Calu3 (cell line): ENCODE measurements at regions not wholly inside any gene's neighbourhood (a gene's known extent, or its start where the extent isn't known, plus 50 kb on each side); places are given as distances from the start of the nearest gene placed in this dataset.

Experiments used
- BruUV-seq: library from RNA; stranded (reverse); fragments of 400-500 nt; replicated peaks from 2 replicates; lab custom pipeline; 2021; lab: Mats Ljungman, UMichigan
- CTCF ChIA-PET: fragments of 300-600 bp; sonication (Branson Sonifier 250); formaldehyde crosslinking; loops from one replicate; lab custom pipeline; 2022; ENCODE audit warnings: antibody characterized with exemption; lab: Charles Lee
- DNase-seq: peaks from one replicate; pipeline ENCODE4 v3.0.0; 2022
- H3K27ac Mint-ChIP-seq: one replicate; pipeline ENCODE4 v1.8.0; 2022; ENCODE audit warnings: mixed read lengths; ENCODE audit not compliant: unreplicated experiment
- H3K27me3 Mint-ChIP-seq: one replicate; pipeline ENCODE4 v1.8.0; 2022; ENCODE audit warnings: mixed read lengths; ENCODE audit not compliant: unreplicated experiment
- H3K36me3 Mint-ChIP-seq: one replicate; pipeline ENCODE4 v1.8.0; 2022; ENCODE audit warnings: mild to moderate bottlenecking, moderate library complexity, mixed read lengths; ENCODE audit not compliant: insufficient read depth, unreplicated experiment
- H3K4me1 Mint-ChIP-seq: one replicate; pipeline ENCODE4 v1.8.0; 2022; ENCODE audit warnings: mild to moderate bottlenecking, low read depth, mixed read lengths; ENCODE audit not compliant: unreplicated experiment
- H3K4me3 Mint-ChIP-seq: one replicate; pipeline ENCODE4 v1.8.0; 2022; ENCODE audit warnings: mild to moderate bottlenecking, low read depth, moderate library complexity, mixed read lengths; ENCODE audit not compliant: unreplicated experiment
- H3K9me3 Mint-ChIP-seq: one replicate; pipeline ENCODE4 v1.8.0; 2022; ENCODE audit warnings: low read depth, mixed read lengths; ENCODE audit not compliant: unreplicated experiment
- CTCF ChIP-seq: fragments of 200-600 bp; IDR thresholded peaks from one replicate; pipeline ENCODE4 v1.8.0; 2022; ENCODE audit warnings: antibody characterized with exemption; ENCODE audit not compliant: unreplicated experiment
- intact Hi-C: fragments of 100-400 bp; cut with micrococcal nuclease; formaldehyde crosslinking; loops from one replicate; pipeline ENCODE4 v1.10.0; 2022; ENCODE audit not compliant: unreplicated experiment

GRCh38 chr6:109298605-109299264, 83.5 kb downstream of the CD164 start:
- BruUV-seq: no TSS peak
- no peak for DNase-seq
- Mint-ChIP-seq H3K4me1 (peaks cover 34% of the 10 kb centered on the region), H3K4me3 (no peak overlapping the region), H3K27me3 (no peaks in the 10 kb centered on the region), H3K36me3 (peaks cover 5% of the 10 kb centered on the region), H3K27ac (no peak overlapping the region), H3K9me3 (no peaks in the 10 kb centered on the region)
- CTCF ChIA-PET: no interaction called here
- TF ChIP-seq CTCF: no peak
- intact Hi-C loops: no loop called here

GRCh38 chr6:109297406-109298110, 84.7 kb downstream of the CD164 start:
- H3K4me3 Mint-ChIP-seq: no peak overlapping the region
- CTCF ChIA-PET: no interaction called here
- DNase-seq: no peak
- H3K9me3 Mint-ChIP-seq: no peaks in the 10 kb centered on the region
- H3K27me3 Mint-ChIP-seq: no peaks in the 10 kb centered on the region
- intact Hi-C loops: no loop called here
- H3K4me1 Mint-ChIP-seq: peaks cover 38% of the 10 kb centered on the region
- H3K36me3 Mint-ChIP-seq: peaks cover 6% of the 10 kb centered on the region
- TF ChIP-seq CTCF: no peak
- no TSS peak for BruUV-seq
- H3K27ac Mint-ChIP-seq: no peak overlapping the region

- no peak for TF ChIP-seq CTCF
- peaks cover 6% of the 10 kb centered on the region for H3K36me3 Mint-ChIP-seq
- peaks cover 44% of the 10 kb centered on the region for H3K4me1 Mint-ChIP-seq
- intact Hi-C loops: no loop called here
- DNase-seq: no peak
- H3K27me3 Mint-ChIP-seq: no peaks in the 10 kb centered on the region
- no peak overlapping the region for H3K27ac Mint-ChIP-seq
- CTCF ChIA-PET: interaction anchor here (1.0 kb wide), 1 partner anchor 100 kb away, joined by 3 read pairs; no protein-coding TSS in a partner anchor
- no TSS peak for BruUV-seq
- H3K9me3 Mint-ChIP-seq: no peaks in the 10 kb centered on the region
- no peak overlapping the region for H3K4me3 Mint-ChIP-seq
Measured at GRCh38 chr6:109296971-109297372, 85.3 kb downstream of the CD164 start.

GRCh38 chr6:109296452-109296851, 85.8 kb downstream of the CD164 start:
- BruUV-seq: no TSS peak
- no peaks in the 10 kb centered on the region for H3K9me3 Mint-ChIP-seq
- no peak for TF ChIP-seq CTCF
- no peak overlapping the region for H3K4me3 Mint-ChIP-seq
- no peak for DNase-seq
- CTCF ChIA-PET: interaction anchor here (0.5 to 1.1 kb wide), 5 partner anchors 25 to 1492 kb away, joined by 3 to 4 read pairs (median 3); no protein-coding TSS in a partner anchor
- H3K4me1 Mint-ChIP-seq: peaks cover 49% of the 10 kb centered on the region
- H3K27me3 Mint-ChIP-seq: no peaks in the 10 kb centered on the region
- H3K27ac Mint-ChIP-seq: no peak overlapping the region
- intact Hi-C loops: no loop called here
- H3K36me3 Mint-ChIP-seq: peaks cover 6% of the 10 kb centered on the region
